AG09309 (cell line): ENCODE measurements at regions not wholly inside any gene's neighbourhood (a gene's known extent, or its start where the extent isn't known, plus 50 kb on each side); places are given as distances from the start of the nearest gene placed in this dataset.
"Not testable (repeated sequence)": the region's sequence is repeated elsewhere in the genome, so short reads cannot be mapped to it uniquely, and the experiment has no call there.

Experiments used
- DNase-seq: peaks from one replicate; pipeline ENCODE4 v3.0.0-alpha.2; 2010; ENCODE audit warnings: low read depth
- H3K4me3 ChIP-seq: 2 replicates; pipeline ENCODE4 v1.5.1; 2011; ENCODE audit warnings: mild to moderate bottlenecking, low read depth, low read length, moderate library complexity; ENCODE audit not compliant: control insufficient read depth
- CTCF ChIP-seq: IDR thresholded peaks from 2 replicates; pipeline ENCODE4 v1.5.1; 2011; ENCODE audit warnings: mild to moderate bottlenecking, low read depth, low read length, inconsistent platforms; ENCODE audit not compliant: insufficient read depth, control insufficient read depth; ENCODE audit errors: missing control alignments

GRCh38 chr1:38775175-38775845 is 84.3 kb downstream of the RRAGC start:
- TF ChIP-seq CTCF, result no peak
- H3K4me3 ChIP-seq, result no peak overlapping the region
- DNase-seq, result no peak

DNA sequence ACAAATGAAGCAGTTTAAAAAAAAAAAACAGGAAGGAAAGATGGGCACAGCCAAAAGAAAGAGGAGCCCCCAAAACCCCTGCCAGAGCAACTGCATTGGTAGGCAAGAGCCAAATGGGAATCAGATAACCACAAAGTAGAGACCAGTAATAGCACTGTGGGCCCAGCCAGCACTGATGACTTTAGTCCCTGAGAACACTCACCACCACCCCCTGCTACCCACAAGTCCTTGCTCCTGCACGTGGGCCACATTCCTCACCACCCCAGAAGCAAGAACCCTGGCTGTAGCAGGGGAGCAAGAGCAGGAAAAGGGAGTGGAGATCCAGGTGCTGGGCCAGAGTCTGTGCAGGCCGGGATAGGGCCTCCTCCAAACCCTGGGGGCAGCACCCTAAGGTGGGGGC is 86.1 kb downstream of the RRAGC start:
- no peak for DNase-seq
- TF ChIP-seq CTCF, result no peak
- H3K4me3 ChIP-seq, result no peak overlapping the region

DNA sequence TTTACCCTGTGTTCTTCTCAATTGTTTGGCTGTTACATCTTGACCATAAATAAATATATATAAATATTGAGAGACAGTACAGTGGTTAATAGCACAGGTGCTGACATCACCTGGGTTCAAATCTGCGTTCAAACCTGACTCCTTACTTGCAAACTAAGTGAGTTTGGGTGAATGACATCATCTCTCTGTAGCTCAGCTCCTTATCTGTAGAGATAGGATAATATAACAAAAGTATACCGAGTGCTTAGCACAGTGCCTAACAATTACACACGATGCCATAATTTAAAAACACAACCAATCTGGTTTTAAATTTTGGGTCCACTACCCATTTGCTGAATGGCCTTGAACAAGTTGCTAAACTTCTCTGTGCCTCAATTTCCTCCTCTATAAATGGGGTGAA is 86.6 kb downstream of the RRAGC start:
- no peak for DNase-seq
- H3K4me3 ChIP-seq, result no peak overlapping the region
- no peak for TF ChIP-seq CTCF

GRCh38 chr1:38772026-38772425 is 87.5 kb downstream of the RRAGC start:
- no peak for DNase-seq
- TF ChIP-seq CTCF, result no peak
- H3K4me3 ChIP-seq, result no peak overlapping the region

- H3K4me3 ChIP-seq, DNase-seq: not testable (repeated sequence)
Observed at GRCh38 chr1:38770516-38771173, 88.9 kb downstream of the RRAGC start.

GRCh38 chr1:38766125-38766524 is 93.4 kb downstream of the RRAGC start:
- no peak overlapping the region for H3K4me3 ChIP-seq
- no peak for DNase-seq
- TF ChIP-seq CTCF, result no peak

GRCh38 chr1:38763121-38763520 is 96.5 kb downstream of the RRAGC start:
- DNase-seq, result no peak
- TF ChIP-seq CTCF, result no peak
- H3K4me3 ChIP-seq, result no peak overlapping the region
